ENCODE measurements at regions not wholly inside any gene's neighbourhood (a gene's known extent, or its start where the extent isn't known, plus 50 kb on each side); places are given as distances from the start of the nearest gene placed in this dataset.
"Not testable (repeated sequence)": the region's sequence is repeated elsewhere in the genome, so short reads cannot be mapped to it uniquely, and the experiment has no call there.

DNA sequence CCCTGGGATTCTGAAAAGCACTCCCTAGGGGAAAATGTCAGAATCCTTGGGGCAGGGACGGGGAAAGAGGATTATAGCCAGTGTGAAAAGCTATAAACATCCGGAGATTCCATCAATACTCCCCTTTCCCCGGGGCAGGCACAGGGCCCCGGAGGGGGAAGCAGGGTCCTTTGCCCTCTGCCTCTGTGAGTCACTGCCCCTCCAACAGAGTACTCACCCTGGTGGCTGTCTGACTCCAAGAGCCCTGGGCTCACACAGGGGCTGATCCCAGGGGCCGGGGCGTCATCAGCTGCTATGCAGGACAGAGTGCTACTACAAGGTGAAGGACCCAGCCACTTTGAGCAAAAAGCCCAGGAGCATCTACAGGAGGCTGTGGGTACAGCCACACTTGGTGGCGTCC lies 133.0 kb upstream of the PRR20G start:
- DNase-seq (ENCODE audit: low read depth in 4 of 4, low spot score in 3 of 4), result no peak

DNA sequence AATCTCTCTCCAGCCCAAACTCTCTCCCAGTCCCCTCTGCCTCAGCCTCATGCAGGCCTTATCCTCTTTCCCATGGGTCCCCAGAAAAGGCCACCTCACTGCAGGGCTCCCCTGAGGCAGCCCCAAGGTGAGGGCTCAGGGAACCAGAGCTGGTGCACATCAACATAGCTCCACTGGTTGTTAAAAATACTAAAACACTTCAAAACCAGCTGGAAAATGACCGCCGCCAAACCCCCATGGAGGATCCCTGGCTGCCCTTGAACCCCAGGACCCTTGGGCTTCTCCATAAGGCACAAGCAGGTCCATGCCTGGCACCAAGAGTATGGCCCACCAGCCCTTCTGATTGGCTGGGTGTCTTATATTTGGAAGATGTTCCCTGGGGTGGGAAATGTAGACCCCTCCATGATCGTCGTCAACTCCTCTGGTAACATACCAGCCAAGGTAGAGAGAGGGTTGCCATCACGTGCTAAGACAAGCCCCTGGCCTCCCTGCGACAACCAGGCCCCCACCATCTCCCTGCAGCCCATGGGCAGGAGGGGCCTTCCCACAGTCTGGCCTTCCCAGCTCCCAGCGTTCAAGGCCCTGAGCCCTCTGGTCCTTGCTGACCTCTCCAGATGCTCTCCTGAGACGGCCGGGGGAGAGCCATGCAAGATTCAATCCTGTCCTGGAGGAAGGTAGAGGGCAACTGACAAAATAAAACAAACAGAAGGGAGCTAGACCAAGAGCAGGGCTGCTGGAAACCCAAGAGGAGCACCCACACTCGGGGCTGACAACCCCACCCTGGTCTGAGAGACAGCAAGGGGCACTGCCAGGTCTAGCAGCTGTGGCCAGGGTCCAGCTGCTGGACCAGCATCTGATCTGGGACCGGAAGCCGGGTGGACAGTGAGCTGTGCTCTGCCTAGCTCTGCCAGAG lies 132.1 kb upstream of the PRR20G start:
- DNase-seq (ENCODE audit: low read depth in 4 of 4, low spot score in 3 of 4), result no peak

- no peak for DNase-seq (ENCODE audit: low read depth in 4 of 4, low spot score in 3 of 4)
Observed at GRCh38 chr3:127419182-127419581, 131.3 kb upstream of the PRR20G start.

GRCh38 chr3:127418560-127419147 lies 130.8 kb upstream of the PRR20G start:
- DNase-seq (ENCODE audit: low read depth in 4 of 4, low spot score in 3 of 4), result no peak

- no peak for DNase-seq (ENCODE audit: low read depth in 4 of 4, low spot score in 3 of 4)
Observed at GRCh38 chr3:127417709-127418559, 130.1 kb upstream of the PRR20G start.

GRCh38 chr3:127413871-127414270 lies 126.0 kb upstream of the PRR20G start:
- no peak for DNase-seq (ENCODE audit: low read depth in 4 of 4, low spot score in 3 of 4)

GRCh38 chr3:127413318-127413673 lies 125.5 kb upstream of the PRR20G start:
- no peak for DNase-seq (ENCODE audit: low read depth in 4 of 4, low spot score in 3 of 4)

DNA sequence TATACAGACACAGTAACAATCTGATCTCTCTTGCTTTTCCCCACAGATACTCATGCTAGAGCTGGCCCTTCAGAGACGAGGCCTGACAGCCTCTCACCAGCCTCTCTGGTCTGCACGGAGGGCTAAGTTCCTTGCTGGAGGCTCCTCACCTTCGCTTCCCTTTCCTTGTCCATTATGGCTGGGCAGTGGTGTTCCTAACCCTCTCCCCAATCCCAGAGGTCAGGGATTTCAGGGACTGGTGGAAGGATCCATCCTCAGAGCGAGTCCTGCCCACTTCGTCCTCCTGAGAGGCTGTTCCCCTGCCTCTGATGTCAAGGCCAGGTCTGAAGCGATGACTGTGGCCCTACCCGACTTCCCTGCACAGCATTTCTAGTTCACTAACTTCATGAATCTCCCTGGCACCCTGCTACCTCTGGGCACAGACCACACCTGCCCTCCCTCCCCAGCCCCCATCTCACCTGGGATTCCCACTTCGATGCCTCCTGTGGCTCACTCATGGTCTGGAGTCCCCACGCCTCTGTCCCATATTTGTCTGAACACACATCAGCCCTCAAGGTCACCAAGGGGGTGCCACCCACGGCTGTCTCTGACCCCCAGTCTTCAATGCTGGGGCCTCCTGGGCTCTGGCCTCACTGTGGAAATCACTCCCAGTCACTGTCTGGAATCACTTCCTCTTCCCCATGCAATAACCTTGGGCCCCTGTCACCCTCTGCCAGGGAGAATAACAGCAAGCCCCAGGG lies 124.9 kb upstream of the PRR20G start:
- no peak for DNase-seq (ENCODE audit: low read depth in 4 of 4, low spot score in 3 of 4)

DNA sequence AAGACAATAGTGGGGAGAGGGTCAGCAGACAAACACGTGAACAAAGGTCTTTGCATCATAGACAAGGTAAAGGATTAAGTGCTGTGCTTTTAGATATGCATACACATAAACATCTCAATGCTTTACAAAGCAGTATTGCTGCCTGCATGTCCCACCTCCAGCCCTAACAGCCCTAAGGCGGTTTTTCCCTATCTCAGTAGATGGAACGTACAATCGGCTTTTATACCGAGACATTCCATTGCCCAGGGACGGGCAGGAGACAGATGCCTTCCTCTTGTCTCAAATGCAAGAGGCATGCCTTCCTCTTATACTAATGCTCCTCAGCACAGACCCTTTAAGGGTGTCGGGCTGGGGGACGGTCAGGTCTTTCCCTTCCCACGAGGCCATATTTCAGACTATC lies 124.0 kb upstream of the PRR20G start:
- DNase-seq (ENCODE audit: low read depth in 4 of 4, low spot score in 3 of 4), result not testable (repeated sequence)

- no peak for DNase-seq (ENCODE audit: low read depth in 4 of 4, low spot score in 3 of 4)
Observed at GRCh38 chr3:127411083-127411727, 123.4 kb upstream of the PRR20G start.

GRCh38 chr3:127410678-127411077 lies 122.8 kb upstream of the PRR20G start:
- no peak for DNase-seq (ENCODE audit: low read depth in 4 of 4, low spot score in 3 of 4)

- no peak for DNase-seq (ENCODE audit: low read depth in 4 of 4, low spot score in 3 of 4)
Observed at GRCh38 chr3:127410137-127410488, 122.3 kb upstream of the PRR20G start.

- DNase-seq (ENCODE audit: low read depth in 4 of 4, low spot score in 3 of 4), result no peak
Observed at GRCh38 chr3:127409421-127410136, 121.7 kb upstream of the PRR20G start.

DNA sequence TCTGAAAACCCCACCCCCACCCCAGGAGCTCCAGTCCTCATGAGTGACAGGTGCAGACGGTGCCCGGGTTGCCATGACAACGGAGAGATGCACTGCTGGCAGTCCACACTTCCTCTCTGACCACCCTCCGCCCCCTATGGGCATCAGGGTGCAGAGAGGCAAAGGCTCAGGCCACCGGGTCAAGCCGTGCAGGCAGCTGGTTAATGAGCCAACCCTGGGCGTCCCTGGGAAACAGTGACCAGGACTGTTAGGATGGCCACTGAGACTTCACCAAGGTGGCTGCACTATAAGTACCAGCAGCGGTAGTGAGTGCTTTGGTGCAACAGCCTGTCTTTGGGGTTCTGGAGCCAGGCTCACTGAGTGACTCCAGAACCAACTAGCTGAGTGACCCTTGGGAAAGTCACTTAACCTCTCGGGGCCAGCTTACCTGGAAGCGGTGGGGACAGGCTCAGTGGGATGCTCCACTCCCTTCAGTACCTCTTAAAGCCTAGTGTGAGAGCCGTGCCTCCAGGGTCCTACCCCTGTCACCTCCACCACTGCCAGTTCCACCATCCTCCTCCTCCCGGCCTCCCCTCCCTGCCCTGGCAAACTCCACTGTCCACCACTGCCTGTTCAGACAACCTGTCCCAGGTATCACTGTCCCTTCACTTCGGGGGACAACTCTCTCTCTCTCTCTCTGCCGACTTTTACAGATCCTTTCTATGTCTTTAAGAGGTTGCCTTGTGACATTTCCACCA lies 121.0 kb upstream of the PRR20G start:
- DNase-seq (ENCODE audit: low read depth in 4 of 4, low spot score in 3 of 4), result no peak

DNA sequence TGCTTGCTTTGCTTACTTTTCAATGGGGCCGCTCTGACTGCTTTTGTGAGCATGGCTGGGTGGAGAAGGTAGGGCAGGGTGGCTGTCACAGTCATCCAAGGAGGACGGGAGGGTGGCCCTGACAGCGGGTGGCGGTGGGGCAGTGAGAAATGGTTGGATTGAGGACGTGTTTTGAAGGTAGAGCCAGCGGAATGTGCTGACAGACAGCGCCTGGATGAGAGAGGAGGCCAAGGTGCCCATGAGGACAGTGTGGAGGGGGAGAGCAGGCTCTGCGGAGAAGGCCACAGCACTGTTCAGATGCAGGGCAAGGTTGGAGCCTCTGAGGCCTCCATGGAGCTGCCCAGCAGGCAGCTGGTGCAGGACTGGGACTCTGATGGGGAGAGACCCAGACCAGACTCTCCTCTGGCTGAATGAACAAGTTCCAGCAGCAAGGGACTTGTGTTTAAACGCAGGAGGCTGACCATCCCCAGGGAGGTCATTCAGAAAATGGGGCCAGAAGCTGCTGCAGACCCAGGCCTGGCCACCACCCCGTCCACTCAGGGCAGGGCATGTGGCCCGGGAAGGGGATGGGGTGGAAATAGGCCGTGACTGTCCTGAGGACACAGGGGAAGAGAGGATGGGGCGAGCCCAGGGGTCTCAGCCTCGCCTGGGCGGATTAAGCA lies 120.3 kb upstream of the PRR20G start:
- no peak for DNase-seq (ENCODE audit: low read depth in 4 of 4, low spot score in 3 of 4)

DNA sequence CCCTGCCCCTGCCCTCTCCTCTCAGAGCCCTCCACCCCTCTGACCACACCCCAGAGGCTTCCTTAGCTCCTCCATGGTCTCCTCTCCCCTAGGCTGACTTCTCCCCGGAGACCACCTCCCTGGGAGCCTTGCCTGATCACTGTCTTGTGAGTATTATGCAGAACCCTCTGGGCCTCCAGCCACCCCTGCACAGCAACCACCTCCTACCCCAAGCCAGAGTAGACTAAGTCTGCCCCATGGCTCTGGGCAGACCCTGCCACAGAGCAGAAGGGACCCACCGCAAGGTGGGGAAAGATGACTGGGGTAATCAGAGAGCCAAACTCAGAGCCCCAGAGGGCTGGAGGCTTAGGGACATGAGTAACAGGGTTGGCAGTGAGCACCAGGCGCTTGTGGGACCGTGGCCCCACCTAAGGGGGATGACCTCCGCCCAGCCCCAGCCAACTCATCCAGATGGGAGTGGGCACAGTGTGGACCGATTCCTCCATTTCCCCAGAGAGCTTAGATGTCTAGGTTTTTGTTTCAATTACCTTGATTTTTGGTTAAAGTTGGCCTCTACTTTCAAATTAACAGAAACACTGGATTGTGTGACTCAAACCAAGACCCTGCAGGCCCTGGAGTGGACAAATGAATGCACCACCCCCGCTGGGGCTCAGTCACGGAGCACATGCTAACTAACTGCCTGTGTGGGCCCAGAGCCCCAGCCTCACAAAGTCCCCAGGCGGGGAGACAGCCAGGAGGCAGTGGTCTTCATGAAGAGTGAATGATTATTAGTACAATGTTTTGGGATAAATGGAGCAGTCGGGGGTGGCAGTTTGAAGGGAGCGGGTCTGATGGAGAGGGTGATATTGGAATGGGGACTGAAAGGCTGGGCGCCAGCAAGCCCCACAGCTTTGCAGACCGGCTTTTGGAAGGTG lies 119.4 kb upstream of the PRR20G start:
- DNase-seq (ENCODE audit: low read depth in 4 of 4, low spot score in 3 of 4), result no peak

- DNase-seq (ENCODE audit: low read depth in 4 of 4, low spot score in 3 of 4), result no peak
Observed at GRCh38 chr3:127406309-127407025, 118.6 kb upstream of the PRR20G start.

All from right renal pelvis (tissue), 4 donors.